Right cardiac atrium (tissue), 5 donors: ENCODE measurements at regions not wholly inside any gene's neighbourhood (a gene's known extent, or its start where the extent isn't known, plus 50 kb on each side); places are given as distances from the start of the nearest gene placed in this dataset.

Experiments
- ATAC-seq, 2 donors: fragments of 200-7000 bp; cut with Tn5 transposase; one replicate each; pipeline versions ENCODE4 v1.8.0 to v1.9.1; 2020; ENCODE audit warnings: moderate library complexity in 2 of 2, mild to moderate bottlenecking in 1 of 2
- DNase-seq, 3 donors: peaks; one replicate each; pipeline ENCODE4 v3.0.0-alpha.2; 2020
- H3K27ac ChIP-seq: one replicate; pipeline ENCODE4 v1.5.1; 2013; ENCODE audit warnings: mild to moderate bottlenecking, low read length, control low read depth, moderate library complexity
- H3K27me3 ChIP-seq: one replicate; pipeline ENCODE4 v1.6.1; 2013; ENCODE audit not compliant: control insufficient read depth, insufficient read depth
- H3K4me1 ChIP-seq: one replicate; pipeline ENCODE4 v1.6.1; 2013; ENCODE audit warnings: low read length; ENCODE audit not compliant: control insufficient read depth, insufficient read depth
- H3K4me3 ChIP-seq: one replicate; pipeline ENCODE4 v1.5.1; 2013; ENCODE audit warnings: low read length, control low read depth
- H3K9me3 ChIP-seq: one replicate; pipeline ENCODE4 v1.6.1; 2013; ENCODE audit warnings: low read length; ENCODE audit not compliant: control insufficient read depth
- WGBS: extraction: QIAGEN DNeasy Blood & Tissue Kit; methylation state at CpG from one replicate; pipeline ENCODE4 v1.1.7; 2013; 5-methylcytosine and 5-hydroxymethylcytosine counted together
- intact Hi-C, 4 donors: fragments of 100-400 bp; cut with DNase I; formaldehyde crosslinking; loops; one replicate each; pipeline versions ENCODE4 v1.11.0 to v1.14.0; 2022 to 2023
- donor health status: healthy with polysubstance abuse.
- donor health status: DM: no; HTN: yes; CAD: no.
- donor health status: DM: no; HTN: no; CAD: no.
- donor health status: DM: no; HTN: yes; CAD: no; lungs with severe emphysema.
- donor health status: DM: yes; HTN: yes; CAD: no.

- Histone ChIP-seq H3K27ac (no peak overlapping the region), H3K9me3 (no peaks in the 10 kb centered on the region), H3K4me3 (no peak overlapping the region), H3K27me3 (no peaks in the 10 kb centered on the region), H3K4me1 (no peaks in the 10 kb centered on the region)
- intact Hi-C loops = no loop called here
- ATAC-seq (no peak), DNase-seq (no peak)
- 63% methylated on average over 4 of the region's 4 CpGs for WGBS
Measured at GRCh38 chr5:116632890-116633289, 58.3 kb upstream of the SEMA6A start.

GRCh38 chr5:116631147-116631546, 56.5 kb upstream of the SEMA6A start:
- DNase-seq = no peak
- Histone ChIP-seq H3K9me3 (no peaks in the 10 kb centered on the region), H3K27me3 (no peaks in the 10 kb centered on the region), H3K27ac (no peak overlapping the region), H3K4me3 (no peak overlapping the region), H3K4me1 (no peaks in the 10 kb centered on the region)
- no peak for ATAC-seq
- intact Hi-C loops = no loop called here
- 94% methylated on average over 1 of the region's 1 CpG for WGBS

- Histone ChIP-seq H3K9me3 (no peaks in the 10 kb centered on the region), H3K4me1 (no peaks in the 10 kb centered on the region), H3K27me3 (no peaks in the 10 kb centered on the region), H3K27ac (no peak overlapping the region), H3K4me3 (no peak overlapping the region)
- DNase-seq = no peak
- no peak for ATAC-seq
- intact Hi-C loops = no loop called here
- 93% methylated on average over 2 of the region's 2 CpGs for WGBS
Measured at GRCh38 chr5:116629168-116629567, 54.5 kb upstream of the SEMA6A start.

- 98% methylated on average over 3 of the region's 3 CpGs for WGBS
- H3K4me3 ChIP-seq = no peak overlapping the region
- H3K9me3 ChIP-seq = no peaks in the 10 kb centered on the region
- no peak for DNase-seq
- H3K27me3 ChIP-seq = no peaks in the 10 kb centered on the region
- intact Hi-C loops = no loop called here
- ATAC-seq = no peak
- H3K27ac ChIP-seq = no peak overlapping the region
- H3K4me1 ChIP-seq = no peaks in the 10 kb centered on the region
Measured at GRCh38 chr5:116626945-116627679, 52.5 kb upstream of the SEMA6A start.

- Histone ChIP-seq H3K9me3 (no peaks in the 10 kb centered on the region), H3K4me1 (no peaks in the 10 kb centered on the region), H3K4me3 (peak overlapping the region; percentile 25), H3K27me3 (no peaks in the 10 kb centered on the region), H3K27ac (peak overlapping the region; percentile 35)
- intact Hi-C loops = no loop called here
- 2% methylated on average over 13 of the region's 13 CpGs for WGBS
- ATAC-seq (peak; percentile 92), DNase-seq (peak; percentile 66 to 85 (median 81))
Measured at GRCh38 chr5:116626272-116626723, 51.7 kb upstream of the SEMA6A start.
